ENCODE measurements at regions not wholly inside any gene's neighbourhood (a gene's known extent, or its start where the extent isn't known, plus 50 kb on each side); places are given as distances from the start of the nearest gene placed in this dataset.

DNA sequence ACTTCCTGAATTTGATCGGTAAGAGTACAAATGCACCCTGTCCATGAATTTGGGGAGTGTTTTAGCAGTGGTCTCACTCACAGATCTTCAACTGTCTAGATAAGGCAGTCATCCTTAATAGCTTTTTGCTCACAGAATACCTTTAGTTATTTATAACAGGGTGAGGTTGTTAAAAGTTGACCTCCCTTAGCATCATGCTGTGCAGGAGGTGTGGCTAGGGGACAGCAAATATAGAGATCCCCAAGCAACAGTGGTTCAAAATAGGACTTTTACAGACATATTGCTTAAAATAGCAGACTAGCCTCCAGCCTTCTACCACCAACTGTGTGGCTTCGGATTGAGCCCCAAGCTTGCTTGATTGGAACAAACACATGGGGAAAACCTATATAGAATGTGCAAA is 724.4 kb downstream of the TLE1 start:
- DNase-seq = no peak

DNA sequence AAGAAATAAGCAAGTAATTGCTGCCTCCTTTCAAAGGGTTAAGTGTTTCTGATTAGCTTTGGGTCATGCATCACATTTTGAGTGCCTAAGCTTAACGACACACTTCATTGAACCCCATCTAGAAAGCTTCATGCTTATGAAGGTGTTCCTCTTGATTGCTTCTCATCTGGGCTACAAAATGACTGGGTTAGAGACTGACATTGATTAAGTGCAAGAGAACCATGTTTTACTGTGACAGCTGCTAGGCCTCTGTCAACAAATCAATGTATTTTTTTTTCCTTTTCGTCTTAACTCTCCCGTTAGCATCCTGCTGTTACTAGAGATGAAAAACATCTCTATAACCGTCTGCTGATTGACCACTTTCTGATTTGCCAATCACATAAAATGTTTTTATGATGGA is 725.0 kb downstream of the TLE1 start:
- DNase-seq = no peak

DNA sequence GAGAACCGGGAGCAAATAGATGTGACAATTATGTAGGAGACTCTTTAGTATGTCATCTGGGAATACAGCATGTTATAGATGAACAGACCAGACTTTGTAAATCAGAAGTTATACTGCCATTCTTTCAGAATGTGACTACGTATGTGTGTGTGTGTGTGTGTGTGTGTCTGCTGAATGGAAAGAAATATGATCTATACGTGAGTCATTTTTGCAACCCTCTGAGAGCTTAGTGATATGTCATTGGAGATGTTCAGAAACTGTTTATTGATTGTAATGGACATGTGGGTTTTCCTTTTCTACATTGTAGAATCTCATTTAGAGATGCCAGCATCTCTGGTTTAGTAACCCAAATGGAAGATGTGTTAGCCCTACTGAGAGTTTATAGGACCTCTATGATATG is 731.5 kb downstream of the TLE1 start:
- DNase-seq = no peak

DNA sequence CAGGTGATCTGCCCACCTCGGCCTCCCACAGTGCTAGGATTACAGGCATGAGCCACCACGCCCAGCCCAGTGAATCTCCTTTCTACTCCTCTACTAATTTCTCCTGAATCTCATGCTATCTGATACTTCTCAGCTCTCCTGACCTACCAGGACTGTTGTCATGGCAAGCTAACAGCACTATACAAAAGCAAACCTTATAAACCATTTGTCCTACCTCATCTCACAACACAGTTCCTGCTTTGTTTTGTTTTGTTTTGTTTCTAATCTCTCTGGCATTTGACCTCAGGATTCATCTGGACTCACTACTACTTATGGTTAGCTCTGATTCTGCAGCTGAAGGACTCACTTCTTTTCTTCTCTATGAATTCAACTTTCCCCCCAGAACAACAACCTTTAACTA is 734.8 kb downstream of the TLE1 start:
- DNase-seq = no peak

GRCh38 chr9:80952363-80952922 is 736.9 kb downstream of the TLE1 start:
- DNase-seq = no peak

DNA sequence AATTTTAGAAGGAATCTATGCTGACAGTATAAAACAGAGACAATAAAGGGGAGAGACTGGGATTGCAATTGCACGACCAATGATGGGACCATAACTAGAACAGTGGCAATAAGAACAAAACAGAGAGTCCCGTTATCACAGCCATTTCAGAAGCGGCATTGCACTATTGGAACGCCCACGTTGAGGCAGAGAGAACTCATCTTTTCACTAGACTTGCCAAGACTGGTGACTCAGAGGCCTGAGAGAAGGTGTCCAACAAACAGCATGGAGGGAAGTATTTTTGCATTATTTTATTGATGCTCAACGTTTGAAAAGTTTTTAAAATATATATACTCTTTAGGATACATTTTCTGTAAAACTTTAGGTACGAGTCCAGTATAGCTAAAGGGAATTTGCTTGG is 737.7 kb downstream of the TLE1 start:
- DNase-seq = no peak

DNA sequence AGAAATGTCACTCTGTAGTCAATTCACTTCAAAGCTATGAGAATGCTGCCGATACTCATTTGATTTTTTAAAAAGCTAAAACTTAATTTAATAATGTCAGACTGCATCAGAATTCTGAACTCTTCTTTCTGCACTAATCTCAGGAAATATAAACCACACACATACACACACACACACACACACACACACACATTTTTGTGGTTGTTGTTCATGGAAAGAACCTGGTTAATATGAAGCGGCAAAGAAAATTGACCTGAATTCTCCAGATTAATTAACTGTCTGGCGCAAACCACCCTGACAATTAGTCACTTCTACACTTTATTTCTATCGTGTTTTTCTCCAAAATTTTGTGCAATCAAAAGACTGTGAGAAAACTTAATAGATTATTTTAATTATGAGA is 740.5 kb downstream of the TLE1 start:
- no peak for DNase-seq

GRCh38 chr9:80948066-80948465 is 741.3 kb downstream of the TLE1 start:
- DNase-seq = no peak

DNA sequence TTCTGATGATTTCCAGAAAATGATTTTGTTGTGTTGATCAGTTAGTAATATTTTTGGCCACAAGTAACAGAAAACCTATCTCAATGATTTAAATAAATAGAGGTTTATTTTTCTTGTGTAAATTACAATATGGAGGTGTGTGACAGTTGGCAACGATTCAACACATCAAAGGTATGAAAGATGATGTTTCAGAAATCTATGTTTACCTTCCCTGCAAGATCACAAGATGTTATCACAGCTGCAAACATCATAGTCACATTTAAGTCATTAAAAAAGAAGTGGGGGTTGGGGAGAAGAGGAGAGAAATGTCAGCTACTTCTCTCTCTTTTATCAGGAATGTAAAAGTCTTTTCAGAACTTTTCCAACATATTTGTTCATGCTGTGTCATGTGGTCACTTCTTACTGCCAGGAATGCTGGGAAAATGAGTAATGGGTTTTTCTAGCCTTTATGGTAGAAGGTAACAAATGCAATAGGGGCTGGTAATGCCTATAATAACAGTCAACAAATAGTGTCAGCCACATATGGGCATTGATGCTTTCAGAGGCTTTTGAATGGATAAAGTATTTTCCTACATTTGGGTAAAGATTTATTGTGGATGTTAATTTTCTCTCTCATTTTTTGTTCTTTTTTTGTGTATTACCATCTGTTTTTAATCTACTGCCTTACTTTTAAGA is 742.7 kb downstream of the TLE1 start:
- DNase-seq = no peak

- no peak for DNase-seq
These were observed 743.9 kb downstream of the TLE1 start for GRCh38 chr9:80945436-80945835.

GRCh38 chr9:80937645-80938044 is 751.7 kb downstream of the TLE1 start:
- no peak for DNase-seq

GRCh38 chr9:80934095-80934494 is 755.3 kb downstream of the TLE1 start:
- DNase-seq = no peak

DNA sequence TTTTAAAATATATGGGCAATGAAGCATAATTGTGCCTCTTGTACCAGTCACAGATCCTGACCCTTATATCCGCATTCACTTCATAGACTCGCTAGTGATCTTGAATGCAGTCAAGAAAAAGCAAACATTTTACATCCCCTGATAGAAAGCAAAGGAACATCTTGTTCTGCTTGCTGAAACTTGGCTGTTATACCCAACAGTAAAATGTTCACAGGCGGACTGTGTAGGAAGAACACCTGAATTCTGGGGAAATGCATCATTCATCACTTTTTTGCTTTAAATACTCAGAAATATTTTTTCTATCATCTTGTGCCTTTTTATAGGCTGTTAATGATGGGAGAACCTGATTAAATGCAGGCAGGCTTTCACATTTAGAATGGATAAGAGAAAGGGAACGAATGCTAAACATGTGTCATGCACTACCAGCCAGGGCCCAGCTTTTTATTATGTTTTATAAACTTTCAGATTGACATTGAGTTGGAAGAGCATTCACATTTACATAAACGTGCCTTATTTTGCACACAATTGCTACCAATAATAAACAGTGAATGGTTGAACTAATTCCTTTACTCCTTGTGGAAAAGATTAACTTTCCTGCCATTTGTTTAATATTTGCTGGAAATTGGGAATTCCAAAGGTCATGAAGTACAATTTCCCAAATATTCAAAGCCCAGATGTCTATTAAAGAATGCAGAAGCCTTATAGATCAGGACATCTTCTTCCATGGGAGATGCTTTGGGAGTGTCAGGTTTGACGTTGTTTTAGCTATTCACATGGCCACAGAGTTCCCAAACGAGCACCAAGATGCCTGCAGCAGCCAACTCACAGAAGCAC is 756.2 kb downstream of the TLE1 start:
- DNase-seq = no peak

- DNase-seq = no peak
These were observed 757.2 kb downstream of the TLE1 start for GRCh38 chr9:80932181-80932580.

DNA sequence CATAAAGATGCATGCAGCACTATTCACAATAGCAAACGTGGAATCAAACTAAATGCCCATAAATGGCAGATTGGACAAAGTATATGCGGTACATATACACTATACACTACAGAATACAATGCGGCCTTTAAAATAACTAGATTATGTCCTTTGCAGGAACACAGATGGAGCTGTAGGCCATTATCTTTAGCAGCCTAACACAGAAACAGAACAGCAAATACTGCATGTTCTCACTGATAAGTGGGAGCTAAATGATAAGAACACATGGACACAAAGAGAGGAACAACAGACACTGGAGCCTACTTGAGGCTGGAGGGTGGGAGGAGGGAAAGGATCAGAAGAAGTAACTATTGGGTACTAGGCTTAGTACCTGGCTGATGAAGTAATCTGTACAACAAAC is 758.2 kb downstream of the TLE1 start:
- DNase-seq = no peak

GRCh38 chr9:80928697-80929096 is 760.6 kb downstream of the TLE1 start:
- no peak for DNase-seq

- no peak for DNase-seq
These were observed 762.7 kb downstream of the TLE1 start for GRCh38 chr9:80926611-80927010.

- no peak for DNase-seq
These were observed 766.8 kb downstream of the TLE1 start for GRCh38 chr9:80922544-80922943.

- DNase-seq = no peak
These were observed 782.6 kb downstream of the TLE1 start for GRCh38 chr9:80906728-80907127.

GRCh38 chr9:80899208-80899607 is 790.1 kb downstream of the TLE1 start:
- DNase-seq = no peak

DNA sequence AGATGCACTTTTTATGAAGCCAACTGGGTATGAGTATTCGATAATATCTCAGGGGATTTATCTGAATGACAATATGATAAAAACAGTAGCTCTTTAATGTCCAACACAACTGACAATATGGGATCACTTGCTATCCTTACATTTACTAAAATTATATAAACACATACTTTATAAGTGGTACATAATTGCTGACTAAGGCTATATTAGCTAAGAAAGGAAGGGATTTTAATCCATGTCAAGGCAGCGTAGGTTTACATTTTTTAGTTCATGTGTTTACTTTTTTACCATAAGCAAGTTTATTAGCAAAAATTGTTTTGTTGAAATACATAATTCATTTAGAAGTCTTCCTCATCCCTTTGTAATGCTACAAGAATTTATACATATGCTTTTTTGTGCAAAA is 796.2 kb downstream of the TLE1 start:
- no peak for DNase-seq

DNA sequence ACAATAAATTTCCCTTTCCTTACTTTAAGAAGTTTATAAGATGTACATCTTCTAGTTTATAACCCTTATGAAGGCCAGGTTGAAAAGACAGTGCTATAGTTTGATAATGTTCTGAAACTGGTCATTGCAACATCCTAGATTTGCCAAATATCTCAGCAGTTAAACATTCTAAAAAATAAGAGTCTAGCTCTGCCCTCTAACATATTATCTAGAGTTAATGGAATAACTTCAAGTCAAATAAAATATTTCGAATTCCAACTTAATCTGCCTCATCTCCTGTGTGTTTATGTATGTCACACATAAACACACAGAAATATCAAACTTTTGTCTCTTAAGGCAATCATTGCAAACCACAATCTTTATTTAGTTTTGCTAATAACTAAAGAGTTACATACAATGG is 796.6 kb downstream of the TLE1 start:
- DNase-seq = no peak

GRCh38 chr9:80890124-80890523 is 799.2 kb downstream of the TLE1 start:
- no peak for DNase-seq

- no peak for DNase-seq
These were observed 803.5 kb downstream of the TLE1 start for GRCh38 chr9:80885894-80886293.
